ENCODE measurements at regions not wholly inside any gene's neighbourhood (a gene's known extent, or its start where the extent isn't known, plus 50 kb on each side); places are given as distances from the start of the nearest gene placed in this dataset.
"Not testable (repeated sequence)": the region's sequence is repeated elsewhere in the genome, so short reads cannot be mapped to it uniquely, and the experiment has no call there.

DNA sequence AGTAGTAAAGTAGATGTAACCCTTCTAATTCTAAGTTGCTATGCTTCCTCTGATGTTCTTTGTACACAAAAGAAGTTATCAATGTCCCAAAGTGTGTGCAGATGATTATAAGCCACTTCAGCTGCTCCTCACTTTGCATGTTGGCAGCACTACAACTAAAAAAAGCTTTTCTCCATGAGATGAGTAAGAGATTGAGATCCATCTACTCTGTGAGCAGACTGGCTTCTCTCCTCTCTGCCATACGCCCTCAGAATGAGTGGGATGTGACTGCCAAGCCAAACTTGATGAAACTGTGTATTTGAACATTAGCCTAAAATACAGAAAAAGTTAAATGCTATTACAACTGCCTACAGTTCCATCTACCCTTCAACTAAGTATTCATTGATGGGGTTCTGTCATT lies 102.9 kb upstream of the ETV1 start:
- DNase-seq = no peak

DNA sequence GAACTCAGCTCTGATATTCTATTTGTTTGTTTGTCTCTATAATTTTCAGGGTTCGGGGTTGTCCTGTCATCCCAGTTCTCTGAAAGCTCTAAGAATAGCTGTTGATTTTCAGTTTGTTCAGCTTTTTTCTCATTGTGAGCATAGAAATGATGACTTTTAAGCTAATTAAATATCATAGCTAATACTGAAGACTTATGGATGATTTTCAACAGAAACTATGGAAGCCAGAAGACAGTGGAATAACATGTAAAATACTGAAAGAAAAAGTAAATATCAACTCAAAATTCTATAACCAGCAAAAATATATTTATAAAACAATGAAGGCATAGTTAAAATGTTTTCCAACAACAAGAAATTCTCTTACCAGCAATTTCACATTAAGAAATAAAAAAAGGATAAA lies 96.4 kb upstream of the ETV1 start:
- no peak for DNase-seq

- DNase-seq = no peak
These were observed 94.3 kb upstream of the ETV1 start for GRCh38 chr7:14083761-14084160.

GRCh38 chr7:14073988-14074387 lies 84.5 kb upstream of the ETV1 start:
- no peak for DNase-seq

GRCh38 chr7:14073543-14073942 lies 84.1 kb upstream of the ETV1 start:
- no peak for DNase-seq

GRCh38 chr7:14071045-14071444 lies 81.6 kb upstream of the ETV1 start:
- DNase-seq = no peak

GRCh38 chr7:14069961-14070360 lies 80.5 kb upstream of the ETV1 start:
- no peak for DNase-seq

DNA sequence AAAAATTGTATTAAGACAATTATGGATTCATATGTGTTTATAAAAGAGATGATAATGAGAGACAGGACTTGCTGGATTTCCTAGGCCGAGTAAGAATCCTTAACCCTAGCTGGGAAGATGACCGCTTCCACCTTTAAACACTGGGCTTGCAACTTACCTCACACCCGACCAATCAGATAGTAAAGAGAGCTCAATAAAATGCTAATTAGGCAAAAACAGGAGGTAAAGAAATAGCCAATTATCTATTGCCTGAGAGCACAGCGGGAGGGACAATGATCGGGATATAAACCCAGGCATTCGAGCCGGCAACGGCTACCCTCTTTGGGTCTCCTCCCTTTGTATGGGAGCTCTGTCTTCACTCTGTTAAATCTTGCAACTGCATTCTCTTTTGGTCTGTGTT lies 77.3 kb upstream of the ETV1 start:
- DNase-seq = not testable (repeated sequence)

GRCh38 chr7:14065286-14065685 lies 75.8 kb upstream of the ETV1 start:
- no peak for DNase-seq

DNA sequence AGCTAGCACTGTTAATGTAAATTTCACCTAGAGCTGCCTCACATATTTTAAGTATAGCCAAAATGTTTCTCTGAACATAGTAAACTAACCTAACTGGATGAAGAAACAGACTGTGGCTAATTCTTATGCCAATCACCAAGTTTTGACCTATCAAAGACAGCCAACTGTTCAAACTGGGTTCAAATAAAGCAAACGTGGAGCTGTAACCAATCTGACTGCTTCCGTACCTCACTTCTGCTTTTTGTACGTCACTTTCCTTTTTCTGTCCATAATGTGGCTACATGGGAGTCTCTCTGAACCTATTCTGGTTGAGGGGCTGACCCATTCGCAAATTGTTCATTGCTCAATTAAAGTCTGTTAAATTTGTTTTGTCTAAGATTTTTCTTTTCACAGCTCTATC lies 66.3 kb upstream of the ETV1 start:
- DNase-seq = no peak

DNA sequence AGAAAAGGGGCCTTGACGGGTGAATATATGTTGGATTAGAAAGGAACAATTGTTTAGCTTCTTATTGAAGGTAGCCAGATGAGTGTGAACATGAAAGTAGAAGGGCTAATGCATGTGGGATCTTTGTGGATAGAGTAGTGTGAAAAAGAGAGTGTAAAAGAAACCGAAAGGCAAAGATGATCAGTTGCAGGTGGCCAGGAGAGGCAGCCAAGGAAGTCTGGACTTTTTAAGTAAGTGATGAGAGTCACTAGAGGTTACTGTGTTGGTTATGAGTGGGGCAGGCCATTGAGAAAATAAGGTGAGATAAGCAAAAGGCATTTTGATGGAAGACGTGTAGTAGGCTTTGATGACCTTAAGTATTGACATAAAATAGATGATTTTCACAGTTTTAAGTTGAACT lies 64.7 kb upstream of the ETV1 start:
- no peak for DNase-seq

DNA sequence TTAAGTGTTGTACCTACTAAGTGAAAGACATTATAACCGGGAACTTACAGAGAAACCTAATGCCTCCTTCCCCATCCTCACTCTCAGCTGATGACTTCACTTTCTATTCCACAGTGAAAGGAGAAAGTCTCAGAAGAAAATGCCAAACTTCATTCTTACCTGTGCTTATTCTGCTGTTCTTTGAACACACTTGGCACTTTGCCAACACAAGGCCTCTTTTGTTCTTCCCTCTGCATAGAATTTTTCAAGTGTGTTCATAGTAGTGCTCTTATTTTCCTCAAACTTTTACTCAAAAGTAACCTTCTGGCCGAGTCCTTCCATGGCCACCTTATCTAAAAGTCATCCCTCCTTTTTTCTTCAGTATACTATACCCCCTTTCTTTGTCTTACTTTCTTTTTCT lies 59.4 kb upstream of the ETV1 start:
- DNase-seq = peak in 1 of 3 experiments; percentile 49

GRCh38 chr7:14047709-14048399 lies 58.4 kb upstream of the ETV1 start:
- DNase-seq = no peak

- DNase-seq = no peak
These were observed 56.2 kb upstream of the ETV1 start for GRCh38 chr7:14045651-14046050.

- no peak for DNase-seq
These were observed 51.1 kb upstream of the ETV1 start for GRCh38 chr7:14040528-14040927.

Measured in NCI-H1417 (cell line).